A549 (cell line): ENCODE measurements at regions not wholly inside any gene's neighbourhood (a gene's known extent, or its start where the extent isn't known, plus 50 kb on each side); places are given as distances from the start of the nearest gene placed in this dataset.

ENCODE experiments used
- ATAC-seq, 2 experiments: fragments of 200-7000 bp in 1 of 2; fragments of >200 bp in 1 of 2; cut with Nextera tagmentation in 1 of 2; cut with Tn5 transposase in 1 of 2; 3 replicates each; pipeline versions ENCODE4 v1.8.0 to v1.9.1; 2018 to 2020; ENCODE audit warnings: mild to moderate bottlenecking in 1 of 2, moderate library complexity in 1 of 2
- CTCF ChIA-PET: fragments of 300-600 bp; sonication (Branson Sonifier 250); formaldehyde crosslinking; extraction: SDS; loops from one replicate; lab custom pipeline; 2021; ENCODE audit warnings: antibody characterized with exemption, inconsistent platforms; lab: Yijun Ruan, JAX
- POLR2A ChIA-PET: fragments of 350-600 bp; formaldehyde crosslinking; extraction: SDS; loops from one replicate; lab custom pipeline; 2021; ENCODE audit warnings: antibody characterized with exemption, inconsistent platforms; lab: Yijun Ruan, JAX
- DNase-seq, 2 experiments: peaks; one replicate each; pipeline versions ENCODE4 v3.0.0 to v3.0.0-alpha.2; 2011 to 2016; ENCODE audit warnings: low read depth in 1 of 2, low spot score in 1 of 2
- FAIRE-seq: peaks from 2 replicates; lab custom pipeline; 2011; peaks lifted over from hg19 to GRCh38; lab: Jason Lieb, UNC
- H3K27ac ChIP-seq, 2 experiments: fragments of >200 bp; sonication (Bioruptor Twin); formaldehyde crosslinking; 3 replicates each; pipeline ENCODE4 v1.5.1; 2016 to 2017
- H3K4me1 ChIP-seq: fragments of >200 bp; sonication (Bioruptor Twin); formaldehyde crosslinking; 3 replicates; pipeline ENCODE4 v1.6.1; 2016
- H3K4me2 ChIP-seq: fragments of >200 bp; sonication (Bioruptor Twin); formaldehyde crosslinking; 3 replicates; pipeline ENCODE4 v1.6.1; 2016
- H3K4me3 ChIP-seq: fragments of >200 bp; sonication (Bioruptor Twin); formaldehyde crosslinking; 3 replicates; pipeline ENCODE4 v1.5.1; 2016
- H3K9me3 ChIP-seq: fragments of >200 bp; sonication (Bioruptor Twin); formaldehyde crosslinking; 3 replicates; pipeline ENCODE4 v1.6.1; 2016
- CBX2 ChIP-seq: fragments of 200-600 bp; sonication (generic); IDR thresholded peaks from 2 replicates; pipeline ENCODE4 v1.6.1; 2016; ENCODE audit warnings: low read depth, mild to moderate bottlenecking, borderline replicate concordance
- EHF ChIP-seq: fragments of 250-450 bp; sonication (Bioruptor Pico); IDR thresholded peaks from 2 replicates; pipeline ENCODE4 v1.5.0; 2020; ENCODE audit warnings: mild to moderate bottlenecking
- EP300 ChIP-seq, 2 experiments: fragments of >200 bp; sonication (Bioruptor Twin); formaldehyde crosslinking; IDR thresholded peaks; 2 replicates in 1 of 2; 3 replicates in 1 of 2; pipeline ENCODE4 v1.6.1; 2016 to 2017
- ESRRA ChIP-seq: fragments of 150-350 bp; IDR thresholded peaks from 2 replicates; pipeline ENCODE4 v1.6.1; 2014; ENCODE audit warnings: mild to moderate bottlenecking, low read length, borderline replicate concordance
- FOSB ChIP-seq: fragments of 250-450 bp; sonication (Bioruptor Pico); IDR thresholded peaks from 2 replicates; pipeline ENCODE4 v1.5.0; 2020; ENCODE audit warnings: mild to moderate bottlenecking, moderate library complexity
- FOSL2 ChIP-seq, 2 experiments: fragments of 450-650 bp in 1 of 2; fragments of >200 bp in 1 of 2; sonication (Bioruptor Twin) in 1 of 2; formaldehyde crosslinking; IDR thresholded peaks; 2 replicates each; pipeline versions ENCODE4 v1.5.0 to v1.6.1; 2016 to 2020; ENCODE audit warnings: mild to moderate bottlenecking in 1 of 2, moderate library complexity in 1 of 2
- FOXS1 ChIP-seq: fragments of 250-450 bp; sonication (Bioruptor Pico); IDR thresholded peaks from 2 replicates; pipeline ENCODE4 v1.5.0; 2020; ENCODE audit warnings: mild to moderate bottlenecking, moderate library complexity
- HES2 ChIP-seq: fragments of >200 bp; sonication (Bioruptor Twin); formaldehyde crosslinking; IDR thresholded peaks from 2 replicates; pipeline ENCODE4 v1.6.1; 2016
- HEYL ChIP-seq: fragments of 250-450 bp; sonication (Bioruptor Pico); IDR thresholded peaks from 2 replicates; pipeline ENCODE4 v1.8.0; 2021; ENCODE audit warnings: mild to moderate bottlenecking, moderate library complexity
- HOXB5 ChIP-seq: fragments of 250-450 bp; sonication (Bioruptor Pico); IDR thresholded peaks from 2 replicates; pipeline ENCODE4 v1.5.0; 2020; ENCODE audit warnings: mild to moderate bottlenecking, moderate library complexity
- JUN ChIP-seq, 2 experiments: fragments of >200 bp; sonication (Bioruptor Twin); formaldehyde crosslinking; IDR thresholded peaks; 2 replicates in 1 of 2; 3 replicates in 1 of 2; pipeline ENCODE4 v1.6.1; 2016 to 2017
- JUNB ChIP-seq: fragments of >200 bp; sonication (Bioruptor Twin); formaldehyde crosslinking; IDR thresholded peaks from 2 replicates; pipeline ENCODE4 v1.6.1; 2016
- MAFK ChIP-seq: fragments of 450-650 bp; IDR thresholded peaks from 2 replicates; pipeline ENCODE4 v1.6.1; 2014; ENCODE audit not compliant: partially characterized antibody
- RAD21 ChIP-seq, 2 experiments: fragments of >200 bp in 1 of 2; sonication (Bioruptor Twin) in 1 of 2; formaldehyde crosslinking in 1 of 2; IDR thresholded peaks in 1 of 2; conservative IDR thresholded peaks in 1 of 2; 2 replicates in 1 of 2; 3 replicates in 1 of 2; pipeline ENCODE4 v1.6.1; 2012 to 2018; ENCODE audit warnings: inconsistent platforms in 1 of 2
- RARB ChIP-seq: fragments of 250-450 bp; sonication (Bioruptor Pico); IDR thresholded peaks from 2 replicates; pipeline ENCODE4 v1.8.0; 2021; ENCODE audit warnings: mild to moderate bottlenecking, moderate library complexity
- REST ChIP-seq: fragments of 200-600 bp; sonication (generic); IDR thresholded peaks from 2 replicates; pipeline ENCODE4 v1.6.1; 2016; ENCODE audit warnings: antibody characterized with exemption, mild to moderate bottlenecking, moderate library complexity
- RNF2 ChIP-seq: fragments of 200-600 bp; sonication (generic); IDR thresholded peaks from 2 replicates; pipeline ENCODE4 v1.6.1; 2016; ENCODE audit warnings: low read depth, mild to moderate bottlenecking, antibody characterized with exemption, moderate library complexity, borderline replicate concordance
- TP53 ChIP-seq: fragments of 250-450 bp; sonication (Bioruptor Pico); IDR thresholded peaks from 2 replicates; pipeline ENCODE4 v1.5.0; 2021; ENCODE audit warnings: mild to moderate bottlenecking, moderate library complexity
- USF2 ChIP-seq: fragments of 450-650 bp; IDR thresholded peaks from 2 replicates; pipeline ENCODE4 v1.6.1; 2014; ENCODE audit warnings: antibody characterized with exemption
- ZFP36 ChIP-seq: fragments of 450-650 bp; IDR thresholded peaks from 2 replicates; pipeline ENCODE4 v1.6.1; 2014; ENCODE audit warnings: borderline replicate concordance; ENCODE audit not compliant: partially characterized antibody
- ZSCAN20 ChIP-seq: fragments of 250-450 bp; sonication (Bioruptor Pico); IDR thresholded peaks from 2 replicates; pipeline ENCODE4 v1.8.0; 2022; ENCODE audit warnings: mild to moderate bottlenecking, moderate library complexity
- WGBS: methylation state at CpG from one replicate; pipeline ENCODE4 v1.1.6; 2017; ENCODE audit errors: missing lambda C conversion rate; 5-methylcytosine and 5-hydroxymethylcytosine counted together
- TF ChIP-seq, protein P1 (sequence below): fragments of >200 bp; sonication (Bioruptor Twin); formaldehyde crosslinking; IDR thresholded peaks from 3 replicates; pipeline ENCODE4 v1.6.1; 2016
- TF ChIP-seq, protein P2 (sequence below): IDR thresholded peaks from 2 replicates; pipeline ENCODE4 v1.6.1; 2012; ENCODE audit warnings: low read depth, borderline replicate concordance
- TF ChIP-seq, protein P3 (sequence below): IDR thresholded peaks from 2 replicates; pipeline ENCODE4 v1.6.1; 2012
- TF ChIP-seq, protein P4 (sequence below): fragments of 150-350 bp; IDR thresholded peaks from 2 replicates; pipeline ENCODE4 v1.6.1; 2014; ENCODE audit warnings: low read depth, mild to moderate bottlenecking, low read length

GRCh38 chr17:27398691-27399090, 57.6 kb upstream of the KSR1 start:
- TF ChIP-seq RNF2 (no peak), MAFK (no peak), EP300 (IDR thresholded peaks at IDR 0.05) (no peak), HOXB5 (CRISPR knock-in tag) (no peak), EHF (CRISPR knock-in tag) (no peak), REST (no peak), JUN (IDR thresholded peaks at IDR 0.05) (no peak), FOSL2 (IDR thresholded peaks at IDR 0.05) (no peak), FOSL2 (CRISPR knock-in tag; IDR thresholded peaks at IDR 0.05) (no peak), RAD21 (conservative IDR thresholded peaks at IDR 0.05 in 1 of 2, IDR thresholded peaks at IDR 0.05 in 1 of 2) (no peak), FOSB (no peak), ZSCAN20 (CRISPR knock-in tag) (no peak), ESRRA (no peak)
- TF ChIP-seq, protein P1, sequence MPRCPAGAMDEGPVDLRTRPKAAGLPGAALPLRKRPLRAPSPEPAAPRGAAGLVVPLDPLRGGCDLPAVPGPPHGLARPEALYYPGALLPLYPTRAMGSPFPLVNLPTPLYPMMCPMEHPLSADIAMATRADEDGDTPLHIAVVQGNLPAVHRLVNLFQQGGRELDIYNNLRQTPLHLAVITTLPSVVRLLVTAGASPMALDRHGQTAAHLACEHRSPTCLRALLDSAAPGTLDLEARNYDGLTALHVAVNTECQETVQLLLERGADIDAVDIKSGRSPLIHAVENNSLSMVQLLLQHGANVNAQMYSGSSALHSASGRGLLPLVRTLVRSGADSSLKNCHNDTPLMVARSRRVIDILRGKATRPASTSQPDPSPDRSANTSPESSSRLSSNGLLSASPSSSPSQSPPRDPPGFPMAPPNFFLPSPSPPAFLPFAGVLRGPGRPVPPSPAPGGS: no peak
- TF ChIP-seq, protein P2, sequence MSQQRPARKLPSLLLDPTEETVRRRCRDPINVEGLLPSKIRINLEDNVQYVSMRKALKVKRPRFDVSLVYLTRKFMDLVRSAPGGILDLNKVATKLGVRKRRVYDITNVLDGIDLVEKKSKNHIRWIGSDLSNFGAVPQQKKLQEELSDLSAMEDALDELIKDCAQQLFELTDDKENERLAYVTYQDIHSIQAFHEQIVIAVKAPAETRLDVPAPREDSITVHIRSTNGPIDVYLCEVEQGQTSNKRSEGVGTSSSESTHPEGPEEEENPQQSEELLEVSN: no peak
- TF ChIP-seq, protein P3, sequence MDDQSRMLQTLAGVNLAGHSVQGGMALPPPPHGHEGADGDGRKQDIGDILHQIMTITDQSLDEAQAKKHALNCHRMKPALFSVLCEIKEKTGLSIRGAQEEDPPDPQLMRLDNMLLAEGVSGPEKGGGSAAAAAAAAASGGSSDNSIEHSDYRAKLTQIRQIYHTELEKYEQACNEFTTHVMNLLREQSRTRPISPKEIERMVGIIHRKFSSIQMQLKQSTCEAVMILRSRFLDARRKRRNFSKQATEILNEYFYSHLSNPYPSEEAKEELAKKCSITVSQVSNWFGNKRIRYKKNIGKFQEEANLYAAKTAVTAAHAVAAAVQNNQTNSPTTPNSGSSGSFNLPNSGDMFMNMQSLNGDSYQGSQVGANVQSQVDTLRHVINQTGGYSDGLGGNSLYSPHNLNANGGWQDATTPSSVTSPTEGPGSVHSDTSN: no peak
- Histone ChIP-seq H3K4me3 (no peak overlapping the region), H3K27ac (no peak overlapping the region), H3K4me2 (no peak overlapping the region), H3K9me3 (peaks cover 23% of the 10 kb centered on the region), H3K4me1 (no peaks in the 10 kb centered on the region)
- ChIA-PET CTCF (interaction anchor here (1.3 to 4.0 kb wide), 4 partner anchors 9 to 204 kb away, joined by 4 to 17 read pairs (median 6); no protein-coding TSS in a partner anchor), POLR2A (no interaction called here)
- no peak for DNase-seq
- 25% methylated on average over 2 of the region's 2 CpGs for WGBS
- no peak for ATAC-seq
- FAIRE-seq: no peak

- CTCF ChIA-PET: interaction anchor here (0.6 to 3.6 kb wide), 7 partner anchors 9 to 201 kb away, joined by 3 to 12 read pairs (median 3); no protein-coding TSS in a partner anchor
- no peak for ATAC-seq
- no peak overlapping the region for H3K4me2 ChIP-seq
- 0 out of 3 replicates have a peak, but pooled peaks cover 1% of the 10 kb centered on the region for H3K9me3 ChIP-seq
- DNase-seq: no peak
- no peak overlapping the region for H3K4me3 ChIP-seq
- no peaks in the 10 kb centered on the region for H3K4me1 ChIP-seq
- H3K27ac ChIP-seq: no peak overlapping the region
- WGBS: 60% methylated on average over 6 of the region's 6 CpGs
- POLR2A ChIA-PET: no interaction called here
- no peak for FAIRE-seq
- TF ChIP-seq, protein P4, sequence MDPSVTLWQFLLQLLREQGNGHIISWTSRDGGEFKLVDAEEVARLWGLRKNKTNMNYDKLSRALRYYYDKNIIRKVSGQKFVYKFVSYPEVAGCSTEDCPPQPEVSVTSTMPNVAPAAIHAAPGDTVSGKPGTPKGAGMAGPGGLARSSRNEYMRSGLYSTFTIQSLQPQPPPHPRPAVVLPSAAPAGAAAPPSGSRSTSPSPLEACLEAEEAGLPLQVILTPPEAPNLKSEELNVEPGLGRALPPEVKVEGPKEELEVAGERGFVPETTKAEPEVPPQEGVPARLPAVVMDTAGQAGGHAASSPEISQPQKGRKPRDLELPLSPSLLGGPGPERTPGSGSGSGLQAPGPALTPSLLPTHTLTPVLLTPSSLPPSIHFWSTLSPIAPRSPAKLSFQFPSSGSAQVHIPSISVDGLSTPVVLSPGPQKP: no peak
- no peak for TF ChIP-seq HEYL (CRISPR knock-in tag)
- no peak for TF ChIP-seq CBX2
- no peak for TF ChIP-seq MAFK
- no peak for TF ChIP-seq REST
- TF ChIP-seq JUNB: no peak
- no peak for TF ChIP-seq FOXS1 (CRISPR knock-in tag)
- TF ChIP-seq TP53 (CRISPR knock-in tag): no peak
- TF ChIP-seq RARB (CRISPR knock-in tag): no peak
- TF ChIP-seq HES2: no peak
- TF ChIP-seq ZFP36: no peak
- TF ChIP-seq USF2: no peak
Measured at GRCh38 chr17:27400991-27401390, 55.3 kb upstream of the KSR1 start.
